GM12873 (cell line): ENCODE measurements at regions not wholly inside any gene's neighbourhood (a gene's known extent, or its start where the extent isn't known, plus 50 kb on each side); places are given as distances from the start of the nearest gene placed in this dataset.

Experiments used
- TF ChIP-seq, protein P1 (sequence below): IDR thresholded peaks from 2 replicates; pipeline ENCODE4 v1.5.1; 2012; ENCODE audit warnings: low read depth, mild to moderate bottlenecking, moderate library complexity, low read length, control low read depth; ENCODE audit not compliant: insufficient read depth; ENCODE audit errors: missing control alignments

DNA sequence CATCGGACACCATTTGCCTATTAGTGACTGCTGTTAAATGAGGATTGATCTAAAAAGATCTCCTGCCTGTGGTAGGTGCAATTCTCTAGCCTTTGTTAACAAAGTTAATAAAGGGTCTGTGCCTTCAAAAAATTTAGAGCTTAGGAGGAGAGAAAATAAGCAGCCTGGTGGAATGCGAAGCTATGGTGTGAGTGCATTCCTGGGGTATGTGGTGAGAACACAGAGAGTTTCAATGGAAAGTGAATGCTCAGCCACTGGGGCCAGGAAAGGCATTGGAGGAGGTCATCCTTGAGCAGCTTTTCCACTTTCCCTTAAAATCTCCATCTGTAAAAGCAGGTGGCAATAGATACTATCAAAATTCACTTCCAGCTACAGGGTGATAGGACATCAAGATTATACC lies 331.2 kb upstream of the LRATD1 start:
- TF ChIP-seq, protein P1, sequence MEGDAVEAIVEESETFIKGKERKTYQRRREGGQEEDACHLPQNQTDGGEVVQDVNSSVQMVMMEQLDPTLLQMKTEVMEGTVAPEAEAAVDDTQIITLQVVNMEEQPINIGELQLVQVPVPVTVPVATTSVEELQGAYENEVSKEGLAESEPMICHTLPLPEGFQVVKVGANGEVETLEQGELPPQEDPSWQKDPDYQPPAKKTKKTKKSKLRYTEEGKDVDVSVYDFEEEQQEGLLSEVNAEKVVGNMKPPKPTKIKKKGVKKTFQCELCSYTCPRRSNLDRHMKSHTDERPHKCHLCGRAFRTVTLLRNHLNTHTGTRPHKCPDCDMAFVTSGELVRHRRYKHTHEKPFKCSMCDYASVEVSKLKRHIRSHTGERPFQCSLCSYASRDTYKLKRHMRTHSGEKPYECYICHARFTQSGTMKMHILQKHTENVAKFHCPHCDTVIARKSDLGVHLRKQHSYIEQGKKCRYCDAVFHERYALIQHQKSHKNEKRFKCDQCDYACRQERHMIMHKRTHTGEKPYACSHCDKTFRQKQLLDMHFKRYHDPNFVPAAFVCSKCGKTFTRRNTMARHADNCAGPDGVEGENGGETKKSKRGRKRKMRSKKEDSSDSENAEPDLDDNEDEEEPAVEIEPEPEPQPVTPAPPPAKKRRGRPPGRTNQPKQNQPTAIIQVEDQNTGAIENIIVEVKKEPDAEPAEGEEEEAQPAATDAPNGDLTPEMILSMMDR: no peak

DNA sequence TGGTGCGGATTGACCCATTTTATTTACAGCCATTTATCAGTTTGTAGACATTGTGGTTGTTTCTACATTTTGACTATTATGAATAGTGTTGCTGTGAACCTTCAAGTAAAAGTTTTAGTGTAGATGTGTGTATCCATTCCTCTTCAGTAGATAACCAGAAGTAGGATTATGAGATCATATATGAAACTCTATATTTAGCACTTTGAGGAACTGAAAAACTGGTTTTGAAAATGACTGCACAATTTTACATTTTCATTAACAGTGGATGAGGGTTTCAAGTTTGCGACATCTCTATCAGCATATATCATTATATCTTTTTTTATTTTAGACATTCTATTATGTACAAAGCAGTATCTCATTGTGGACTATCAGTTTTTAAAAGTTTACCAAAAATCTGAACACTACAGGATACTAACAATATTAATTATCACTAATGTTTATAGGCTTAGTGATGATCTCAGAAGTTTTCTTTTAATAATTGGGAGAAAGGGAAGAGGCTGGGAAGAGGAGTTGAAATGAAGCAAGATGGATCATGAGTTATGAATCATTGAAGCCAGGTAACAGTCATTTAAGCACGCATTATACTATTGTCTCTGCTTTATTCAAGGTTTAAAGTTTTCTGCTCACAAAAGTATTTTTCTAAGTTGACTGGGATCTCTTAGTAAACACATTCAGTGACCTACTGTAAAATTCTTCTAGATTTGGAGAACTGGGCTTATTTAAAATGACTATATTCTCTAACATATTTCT lies 329.0 kb upstream of the LRATD1 start:
- TF ChIP-seq, protein P1: no peak

DNA sequence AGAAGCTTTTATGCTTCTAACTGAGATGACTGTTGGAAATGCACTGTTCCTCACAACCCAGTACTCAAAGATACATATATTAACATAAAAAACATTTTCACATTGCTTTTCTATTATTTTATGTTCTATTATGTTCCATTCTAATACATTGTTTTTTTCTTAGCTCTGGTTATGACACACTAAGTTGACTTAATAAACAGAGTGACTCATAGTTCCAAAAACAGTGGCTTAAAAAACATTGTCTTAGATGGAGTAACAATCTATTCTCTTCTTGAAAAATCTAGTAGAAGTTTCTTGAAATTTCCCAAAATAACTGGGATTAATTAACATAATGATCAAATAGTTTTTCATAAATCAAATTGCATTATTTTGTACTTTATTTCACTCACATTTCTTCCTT lies 328.2 kb upstream of the LRATD1 start:
- TF ChIP-seq, protein P1: no peak

DNA sequence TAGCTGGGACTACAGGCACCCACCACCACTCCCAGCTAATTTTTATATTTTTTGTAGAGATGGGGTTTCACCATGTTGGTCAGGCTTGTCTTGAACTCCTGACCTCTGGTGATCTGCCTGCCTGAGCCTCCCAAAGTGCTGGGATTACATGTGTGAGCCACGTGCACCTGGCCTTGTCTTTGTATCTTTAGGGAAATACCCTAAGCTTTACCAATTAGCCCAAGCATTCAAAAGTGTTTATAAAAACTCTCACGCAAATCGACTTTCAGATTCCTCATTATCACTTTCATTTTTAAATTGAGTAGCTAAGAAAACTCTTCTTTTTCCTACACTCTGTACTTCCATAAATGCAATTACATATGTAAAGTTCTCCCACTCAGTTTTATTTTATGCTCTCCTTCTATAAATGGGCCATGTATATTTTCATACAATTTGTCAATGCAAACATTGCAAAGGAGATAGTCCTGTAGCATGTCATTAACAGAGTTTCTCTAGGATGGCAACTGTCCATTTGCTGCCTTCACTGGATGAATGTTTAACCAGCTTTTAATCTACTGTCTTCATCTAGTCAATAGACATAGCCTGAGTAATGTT lies 326.2 kb upstream of the LRATD1 start:
- TF ChIP-seq, protein P1: no peak

DNA sequence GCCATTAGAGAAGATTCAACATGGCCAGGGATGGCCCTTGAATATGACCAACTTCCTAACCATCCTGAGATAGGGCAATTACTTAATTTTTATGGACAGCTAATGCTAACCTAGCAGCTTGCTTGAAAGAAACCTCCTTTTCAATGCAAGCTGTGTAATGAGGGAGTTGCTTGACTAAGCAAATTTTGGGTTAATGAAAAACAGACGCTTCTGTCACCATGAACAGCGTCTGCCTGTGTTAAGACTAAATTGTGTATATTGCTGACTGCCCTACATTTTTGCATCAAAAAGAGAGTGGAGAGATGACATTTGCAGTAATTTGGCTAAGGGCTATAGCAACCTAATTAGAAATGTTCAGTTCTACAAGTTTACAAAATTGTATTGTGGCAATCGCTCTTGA lies 319.2 kb upstream of the LRATD1 start:
- TF ChIP-seq, protein P1: no peak

DNA sequence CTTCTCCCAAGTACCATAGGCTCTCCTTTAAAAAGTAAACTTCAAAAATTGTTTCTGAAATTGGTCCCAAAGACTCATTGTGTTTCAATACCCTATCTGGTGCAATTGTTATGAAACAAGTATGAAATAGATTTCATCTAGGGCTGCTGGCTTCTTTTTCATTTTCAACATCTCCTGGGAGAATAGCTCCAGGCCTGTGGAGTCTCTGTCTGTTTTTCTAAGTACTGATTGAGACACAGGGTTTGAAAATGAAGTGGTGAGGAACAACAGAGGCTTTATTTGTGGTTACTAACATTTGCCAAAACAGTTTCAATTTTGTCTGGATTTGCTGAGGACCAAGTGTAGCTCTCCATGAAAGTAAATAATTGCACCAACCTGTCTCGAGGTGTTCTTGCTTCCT lies 315.9 kb upstream of the LRATD1 start:
- TF ChIP-seq, protein P1: no peak

DNA sequence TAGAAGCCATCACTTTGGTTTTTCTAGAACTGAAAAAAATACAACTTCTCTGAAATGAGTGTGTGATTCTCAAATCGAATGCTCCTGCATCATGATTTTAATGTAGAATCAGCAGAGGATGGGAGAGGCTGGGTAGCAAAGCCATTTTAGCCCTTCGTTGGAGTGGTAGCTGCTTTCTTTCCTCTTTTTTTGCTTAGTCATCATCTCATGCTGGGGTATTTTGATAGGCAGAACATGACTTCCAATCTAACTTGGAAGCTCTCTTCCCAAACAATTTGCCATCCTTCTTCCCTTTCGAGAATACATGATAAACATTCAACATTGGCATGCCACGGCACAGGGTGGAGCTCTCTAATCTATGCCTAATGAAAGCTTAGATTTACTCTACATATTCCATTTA lies 311.2 kb upstream of the LRATD1 start:
- TF ChIP-seq, protein P1: no peak
